ENCODE measurements at regions not wholly inside any gene's neighbourhood (a gene's known extent, or its start where the extent isn't known, plus 50 kb on each side); places are given as distances from the start of the nearest gene placed in this dataset.

DNA sequence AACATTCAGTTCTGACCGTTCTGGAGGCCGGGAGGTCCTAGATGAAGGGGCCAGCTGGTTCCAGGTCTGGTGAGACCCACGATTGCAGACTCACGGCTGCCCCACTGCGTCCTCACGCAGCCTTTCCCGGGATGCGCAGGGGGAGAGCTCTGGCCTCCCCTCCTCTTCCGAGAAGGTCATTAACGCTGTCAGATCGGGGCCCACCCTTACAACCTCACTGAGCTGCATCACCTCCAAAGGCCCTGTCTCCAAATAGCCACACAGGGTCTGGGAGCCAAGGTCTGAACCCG, 66.6 kb upstream of the PPP1R26 start:
- no TSS peak for BruUV-seq (replicated peaks)
- H3K27ac Mint-ChIP-seq (ENCODE audit: low read depth, unreplicated experiment) = no peak overlapping the region
- CTCF ChIA-PET = interaction anchor here (0.6 to 5.2 kb wide), 40 partner anchors 9 to 877 kb away, joined by 3 to 31 read pairs (median 3); no protein-coding TSS in a partner anchor

DNA sequence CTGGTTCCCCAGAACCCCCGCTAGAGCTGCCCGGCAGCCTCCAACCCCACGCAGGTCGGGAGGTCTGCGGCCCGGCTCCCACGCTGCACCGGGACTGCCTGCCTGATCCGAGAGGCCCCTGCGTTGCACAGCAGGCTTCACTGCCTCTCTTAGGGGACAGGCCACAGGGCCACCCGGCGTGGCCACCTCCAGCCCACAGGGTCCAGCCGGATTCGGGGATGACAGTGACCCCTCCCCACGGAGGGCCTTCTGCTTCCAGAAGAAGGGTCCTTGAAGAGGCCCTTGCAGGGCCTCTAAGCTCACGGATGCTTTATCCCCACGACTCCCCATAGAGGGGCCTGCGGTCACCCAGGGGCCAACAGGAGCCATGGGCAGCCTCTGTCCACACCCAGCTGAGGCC, 66.1 kb upstream of the PPP1R26 start:
- ChIA-PET POLR2A (interaction anchor here (0.8 kb wide), 1 partner anchor 331 kb away, joined by 3 read pairs; no protein-coding TSS in a partner anchor), CTCF (interaction anchor here (0.6 to 5.2 kb wide), 26 partner anchors 10 to 743 kb away, joined by 3 to 31 read pairs (median 3); no protein-coding TSS in a partner anchor)
- Mint-ChIP-seq H3K27me3 (ENCODE audit: insufficient read depth, unreplicated experiment) (peaks cover 14% of the 10 kb centered on the region), H3K4me3 (ENCODE audit: unreplicated experiment) (no peak overlapping the region), H3K9me3 (ENCODE audit: unreplicated experiment) (no peaks in the 10 kb centered on the region), H3K36me3 (ENCODE audit: insufficient read depth, unreplicated experiment) (no peaks in the 10 kb centered on the region), H3K4me1 (ENCODE audit: insufficient read depth, unreplicated experiment) (no peaks in the 10 kb centered on the region), H3K27ac (ENCODE audit: low read depth, unreplicated experiment) (no peak overlapping the region)
- TF ChIP-seq, protein P1, sequence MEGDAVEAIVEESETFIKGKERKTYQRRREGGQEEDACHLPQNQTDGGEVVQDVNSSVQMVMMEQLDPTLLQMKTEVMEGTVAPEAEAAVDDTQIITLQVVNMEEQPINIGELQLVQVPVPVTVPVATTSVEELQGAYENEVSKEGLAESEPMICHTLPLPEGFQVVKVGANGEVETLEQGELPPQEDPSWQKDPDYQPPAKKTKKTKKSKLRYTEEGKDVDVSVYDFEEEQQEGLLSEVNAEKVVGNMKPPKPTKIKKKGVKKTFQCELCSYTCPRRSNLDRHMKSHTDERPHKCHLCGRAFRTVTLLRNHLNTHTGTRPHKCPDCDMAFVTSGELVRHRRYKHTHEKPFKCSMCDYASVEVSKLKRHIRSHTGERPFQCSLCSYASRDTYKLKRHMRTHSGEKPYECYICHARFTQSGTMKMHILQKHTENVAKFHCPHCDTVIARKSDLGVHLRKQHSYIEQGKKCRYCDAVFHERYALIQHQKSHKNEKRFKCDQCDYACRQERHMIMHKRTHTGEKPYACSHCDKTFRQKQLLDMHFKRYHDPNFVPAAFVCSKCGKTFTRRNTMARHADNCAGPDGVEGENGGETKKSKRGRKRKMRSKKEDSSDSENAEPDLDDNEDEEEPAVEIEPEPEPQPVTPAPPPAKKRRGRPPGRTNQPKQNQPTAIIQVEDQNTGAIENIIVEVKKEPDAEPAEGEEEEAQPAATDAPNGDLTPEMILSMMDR (IDR thresholded peaks at IDR 0.05; ENCODE audit: unreplicated experiment) = no peak
- no peak for DNase-seq (ENCODE audit: unreplicated experiment)
- intact Hi-C loops (cut with micrococcal nuclease) = loop anchor here (5.0 kb wide), 1 partner anchor 716 kb away; no protein-coding TSS in a partner anchor
- BruUV-seq (replicated peaks) = no TSS peak

More for the DNA sequence above, 66.6 kb upstream of the PPP1R26 start:
- Mint-ChIP-seq H3K36me3 (ENCODE audit: insufficient read depth, unreplicated experiment) (no peaks in the 10 kb centered on the region), H3K27me3 (ENCODE audit: insufficient read depth, unreplicated experiment) (peaks cover 10% of the 10 kb centered on the region), H3K9me3 (ENCODE audit: unreplicated experiment) (no peaks in the 10 kb centered on the region), H3K4me1 (ENCODE audit: insufficient read depth, unreplicated experiment) (no peaks in the 10 kb centered on the region), H3K4me3 (ENCODE audit: unreplicated experiment) (no peak overlapping the region)
- POLR2A ChIA-PET = no interaction called here
- intact Hi-C loops (cut with micrococcal nuclease) = loop anchor here (5.0 kb wide), 1 partner anchor 716 kb away; no protein-coding TSS in a partner anchor
- no peak for DNase-seq (ENCODE audit: unreplicated experiment)
- TF ChIP-seq, protein P1 (IDR thresholded peaks at IDR 0.05; ENCODE audit: unreplicated experiment) = no peak

DNA sequence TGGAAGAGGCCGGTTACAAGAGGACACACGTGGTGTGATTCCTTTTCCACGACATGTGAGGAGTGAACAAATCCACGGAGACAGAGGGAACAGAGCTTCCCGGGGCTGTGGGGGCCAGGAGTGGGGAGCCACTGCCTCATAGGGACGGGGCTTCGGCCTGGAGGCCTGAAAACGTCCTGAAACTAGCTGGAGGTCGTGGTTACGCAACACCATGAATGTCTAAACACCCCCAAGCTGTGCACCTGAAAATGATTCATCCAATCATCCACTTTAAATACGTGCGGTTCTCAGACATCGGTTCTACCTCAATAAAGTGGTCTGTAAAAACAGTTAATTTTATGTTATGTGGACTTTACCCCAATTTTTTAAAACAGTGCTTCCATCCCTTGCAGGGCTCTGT, 65.3 kb upstream of the PPP1R26 start:
- POLR2A ChIA-PET = no interaction called here
- Mint-ChIP-seq H3K27me3 (ENCODE audit: insufficient read depth, unreplicated experiment) (peaks cover 21% of the 10 kb centered on the region), H3K9me3 (ENCODE audit: unreplicated experiment) (no peaks in the 10 kb centered on the region), H3K4me1 (ENCODE audit: insufficient read depth, unreplicated experiment) (no peaks in the 10 kb centered on the region), H3K4me3 (ENCODE audit: unreplicated experiment) (no peak overlapping the region), H3K27ac (ENCODE audit: low read depth, unreplicated experiment) (no peak overlapping the region), H3K36me3 (ENCODE audit: insufficient read depth, unreplicated experiment) (peaks cover 5% of the 10 kb centered on the region)
- intact Hi-C loops (cut with micrococcal nuclease) = loop anchor here (5.0 kb wide), 1 partner anchor 717 kb away; no protein-coding TSS in a partner anchor
- peak; percentile 13 for DNase-seq (ENCODE audit: unreplicated experiment)
- no TSS peak for BruUV-seq (replicated peaks)
- CTCF ChIA-PET = interaction anchor here (0.9 to 5.2 kb wide), 2 partner anchors 316 to 328 kb away, joined by 3 to 31 read pairs; no protein-coding TSS in a partner anchor
- TF ChIP-seq, protein P1 (IDR thresholded peaks at IDR 0.05; ENCODE audit: unreplicated experiment) = no peak

DNA sequence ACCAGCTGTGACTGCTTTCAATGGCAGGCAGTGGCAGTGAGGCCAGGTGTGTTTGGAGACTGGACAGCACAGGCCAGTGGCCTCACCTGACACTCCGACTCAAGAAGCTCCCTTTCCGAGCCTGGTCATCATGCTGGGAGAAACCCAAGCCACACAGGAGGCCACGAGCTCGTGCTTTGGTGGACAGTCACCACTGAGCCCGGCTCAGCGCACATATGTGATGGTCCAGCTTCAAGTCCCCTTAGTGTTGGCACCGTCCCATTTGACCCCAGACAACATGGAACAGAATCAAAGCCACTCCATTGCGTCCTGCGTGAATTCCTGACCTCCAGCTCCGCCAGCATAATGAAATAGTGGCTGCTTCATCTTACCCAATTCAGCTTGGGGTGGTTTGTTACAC, 64.0 kb upstream of the PPP1R26 start:
- Mint-ChIP-seq H3K9me3 (ENCODE audit: unreplicated experiment) (no peaks in the 10 kb centered on the region), H3K27ac (ENCODE audit: low read depth, unreplicated experiment) (no peak overlapping the region), H3K36me3 (ENCODE audit: insufficient read depth, unreplicated experiment) (peaks cover 5% of the 10 kb centered on the region), H3K4me1 (ENCODE audit: insufficient read depth, unreplicated experiment) (no peaks in the 10 kb centered on the region), H3K4me3 (ENCODE audit: unreplicated experiment) (no peak overlapping the region), H3K27me3 (ENCODE audit: insufficient read depth, unreplicated experiment) (peaks cover 34% of the 10 kb centered on the region)
- BruUV-seq (replicated peaks) = no TSS peak
- ChIA-PET CTCF (interaction anchor here (0.6 to 1.2 kb wide), 4 partner anchors 73 to 329 kb away, joined by 3 to 4 read pairs (median 3); no protein-coding TSS in a partner anchor), POLR2A (no interaction called here)
- TF ChIP-seq, protein P1 (IDR thresholded peaks at IDR 0.05; ENCODE audit: unreplicated experiment) = no peak
- intact Hi-C loops (cut with micrococcal nuclease) = no loop called here
- DNase-seq (ENCODE audit: unreplicated experiment) = no peak

Measured in MCF 10A (cell line).